Fibroblast of pulmonary artery (primary cell): ENCODE measurements at regions not wholly inside any gene's neighbourhood (a gene's known extent, or its start where the extent isn't known, plus 50 kb on each side); places are given as distances from the start of the nearest gene placed in this dataset.

Source experiments
- DNase-seq: peaks from one replicate; pipeline ENCODE4 v3.0.0-alpha.2; 2010; ENCODE audit warnings: low read depth
- H3K4me3 ChIP-seq: replicated peaks from 2 replicates; pipeline ENCODE4 v1.5.1; 2011; ENCODE audit warnings: low read depth, mild to moderate bottlenecking, control low read depth, low read length, moderate library complexity
- TF ChIP-seq, protein P1 (sequence below): IDR thresholded peaks from 2 replicates; pipeline ENCODE4 v1.5.1; 2011; ENCODE audit warnings: mild to moderate bottlenecking, control low read depth, low read length, inconsistent platforms; ENCODE audit errors: missing control alignments

DNA sequence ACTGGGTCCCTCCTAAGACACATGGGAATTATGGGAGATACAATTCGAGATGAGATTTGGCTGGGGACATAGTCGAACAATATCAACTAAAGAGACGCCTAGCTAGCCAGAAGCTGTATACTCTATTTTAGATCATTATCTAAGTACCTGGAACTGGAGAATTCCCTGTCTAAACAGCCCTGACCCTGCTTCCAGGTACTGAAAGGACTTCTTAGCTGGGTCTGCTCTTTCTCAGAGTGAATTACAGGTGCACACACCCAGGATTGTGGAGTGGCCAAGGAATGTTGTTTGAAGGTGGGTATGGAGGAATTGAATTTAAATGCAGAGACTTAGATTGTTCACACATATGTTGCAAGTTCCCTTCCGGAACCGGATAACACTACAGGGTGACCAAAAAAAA, 733.0 kb downstream of the RPS29 start:
- DNase-seq: no peak
- TF ChIP-seq, protein P1, sequence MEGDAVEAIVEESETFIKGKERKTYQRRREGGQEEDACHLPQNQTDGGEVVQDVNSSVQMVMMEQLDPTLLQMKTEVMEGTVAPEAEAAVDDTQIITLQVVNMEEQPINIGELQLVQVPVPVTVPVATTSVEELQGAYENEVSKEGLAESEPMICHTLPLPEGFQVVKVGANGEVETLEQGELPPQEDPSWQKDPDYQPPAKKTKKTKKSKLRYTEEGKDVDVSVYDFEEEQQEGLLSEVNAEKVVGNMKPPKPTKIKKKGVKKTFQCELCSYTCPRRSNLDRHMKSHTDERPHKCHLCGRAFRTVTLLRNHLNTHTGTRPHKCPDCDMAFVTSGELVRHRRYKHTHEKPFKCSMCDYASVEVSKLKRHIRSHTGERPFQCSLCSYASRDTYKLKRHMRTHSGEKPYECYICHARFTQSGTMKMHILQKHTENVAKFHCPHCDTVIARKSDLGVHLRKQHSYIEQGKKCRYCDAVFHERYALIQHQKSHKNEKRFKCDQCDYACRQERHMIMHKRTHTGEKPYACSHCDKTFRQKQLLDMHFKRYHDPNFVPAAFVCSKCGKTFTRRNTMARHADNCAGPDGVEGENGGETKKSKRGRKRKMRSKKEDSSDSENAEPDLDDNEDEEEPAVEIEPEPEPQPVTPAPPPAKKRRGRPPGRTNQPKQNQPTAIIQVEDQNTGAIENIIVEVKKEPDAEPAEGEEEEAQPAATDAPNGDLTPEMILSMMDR: no peak
- H3K4me3 ChIP-seq: no peak overlapping the region

DNA sequence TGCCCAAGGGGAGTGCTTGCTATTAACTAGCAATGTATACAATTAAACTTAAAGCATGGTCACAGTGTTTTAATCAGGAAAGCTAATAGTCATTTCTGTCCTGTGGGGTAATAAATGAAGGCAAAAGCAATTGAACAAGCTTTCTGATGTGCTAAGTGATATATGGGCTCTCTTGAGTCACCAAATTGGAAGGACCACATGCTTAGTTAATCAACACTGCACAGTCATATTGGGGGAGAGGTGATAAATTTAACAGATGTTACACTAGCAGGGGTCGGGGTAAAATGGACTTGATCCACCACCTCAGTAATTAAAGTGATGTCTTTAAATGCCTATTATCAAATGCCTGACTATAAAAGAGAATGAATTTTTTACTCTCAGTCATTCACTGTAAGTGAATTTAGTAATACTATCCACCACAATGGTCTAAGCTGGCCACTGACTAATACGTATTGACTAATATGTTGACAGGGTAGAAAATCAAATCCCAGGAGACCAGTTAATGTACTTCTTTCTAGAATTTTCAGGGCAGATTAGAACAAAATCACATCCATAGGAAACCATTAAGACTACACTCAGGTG, 736.3 kb downstream of the RPS29 start:
- DNase-seq: no peak
- H3K4me3 ChIP-seq: no peak overlapping the region
- TF ChIP-seq, protein P1: no peak

DNA sequence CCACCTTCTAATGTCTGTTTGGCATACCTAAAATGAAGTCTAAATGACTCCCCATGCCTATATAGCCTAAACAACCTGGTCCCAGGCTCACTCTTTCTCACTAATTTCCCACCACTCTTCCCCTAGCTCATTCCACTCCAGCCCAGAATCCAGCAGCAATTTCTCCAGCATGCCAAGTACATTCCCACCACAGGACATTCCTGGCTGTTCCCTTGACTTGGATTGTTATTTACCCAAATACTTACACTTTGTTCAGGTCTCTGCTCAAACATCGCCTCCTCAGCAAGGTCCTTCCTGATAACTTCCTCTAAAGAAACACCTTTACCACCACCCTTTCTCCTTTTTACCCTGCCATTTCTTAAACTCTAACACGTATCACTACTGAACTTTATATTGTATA, 743.4 kb downstream of the RPS29 start:
- TF ChIP-seq, protein P1: no peak
- H3K4me3 ChIP-seq: no peak overlapping the region
- no peak for DNase-seq

DNA sequence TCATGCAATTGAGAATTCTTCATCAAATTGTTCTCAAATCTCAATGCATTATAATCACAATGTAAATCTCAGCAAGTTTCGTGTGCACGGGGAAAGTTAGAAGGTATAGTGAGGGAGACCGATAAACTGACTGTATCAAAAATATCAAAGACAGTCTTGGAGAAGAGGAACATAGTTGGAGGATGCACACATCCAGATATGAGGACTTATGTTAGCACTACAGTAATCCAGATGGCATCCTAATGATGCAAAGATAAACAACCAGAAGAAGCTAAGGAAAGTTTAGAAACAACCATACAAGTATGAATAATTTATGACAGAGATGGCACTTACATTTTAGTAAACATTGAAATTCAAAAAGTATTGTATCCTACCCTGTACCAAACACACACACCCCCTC, 760.1 kb downstream of the RPS29 start:
- TF ChIP-seq, protein P1: no peak
- no peak for DNase-seq
- H3K4me3 ChIP-seq: no peak overlapping the region

DNA sequence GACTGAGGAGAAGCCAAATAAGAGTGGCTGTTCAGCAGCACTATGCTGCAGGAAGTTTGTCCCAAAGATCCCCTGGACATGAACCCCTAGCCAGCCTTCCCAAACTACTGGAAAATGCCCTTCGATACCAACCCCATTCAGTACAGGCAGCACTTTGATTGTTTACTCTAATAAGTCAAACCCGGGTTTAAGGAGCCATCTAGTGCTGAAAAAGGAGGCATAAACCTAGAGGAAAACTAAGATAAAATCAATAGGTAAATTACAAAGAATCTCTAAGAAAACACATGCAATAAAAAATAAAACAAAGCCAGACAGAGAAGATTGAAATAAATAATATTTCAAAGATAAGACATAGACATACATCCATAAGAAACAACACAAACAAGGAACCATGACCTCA, 771.6 kb downstream of the RPS29 start:
- H3K4me3 ChIP-seq: no peak overlapping the region
- DNase-seq: no peak
- TF ChIP-seq, protein P1: no peak

DNA sequence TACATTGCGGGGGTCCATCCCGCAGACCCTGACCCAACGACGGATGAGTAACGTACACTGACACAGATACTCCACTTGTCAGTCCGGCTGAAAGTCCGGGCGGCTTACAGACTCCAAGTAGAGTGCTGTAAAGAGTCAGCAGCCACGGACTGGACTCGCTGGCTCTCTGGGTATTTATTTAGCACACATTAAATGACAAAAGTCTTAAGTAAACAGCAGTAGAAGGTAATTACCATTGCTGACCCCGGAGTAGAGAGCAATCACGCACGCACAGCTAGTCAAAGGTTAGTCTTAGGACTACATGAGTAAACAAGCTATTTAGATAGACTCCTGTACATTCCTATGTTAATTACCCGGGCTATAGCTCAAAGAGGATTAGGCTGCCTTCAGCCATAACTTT, 780.9 kb downstream of the RPS29 start:
- no peak for DNase-seq
- no peak overlapping the region for H3K4me3 ChIP-seq
- TF ChIP-seq, protein P1: no peak

DNA sequence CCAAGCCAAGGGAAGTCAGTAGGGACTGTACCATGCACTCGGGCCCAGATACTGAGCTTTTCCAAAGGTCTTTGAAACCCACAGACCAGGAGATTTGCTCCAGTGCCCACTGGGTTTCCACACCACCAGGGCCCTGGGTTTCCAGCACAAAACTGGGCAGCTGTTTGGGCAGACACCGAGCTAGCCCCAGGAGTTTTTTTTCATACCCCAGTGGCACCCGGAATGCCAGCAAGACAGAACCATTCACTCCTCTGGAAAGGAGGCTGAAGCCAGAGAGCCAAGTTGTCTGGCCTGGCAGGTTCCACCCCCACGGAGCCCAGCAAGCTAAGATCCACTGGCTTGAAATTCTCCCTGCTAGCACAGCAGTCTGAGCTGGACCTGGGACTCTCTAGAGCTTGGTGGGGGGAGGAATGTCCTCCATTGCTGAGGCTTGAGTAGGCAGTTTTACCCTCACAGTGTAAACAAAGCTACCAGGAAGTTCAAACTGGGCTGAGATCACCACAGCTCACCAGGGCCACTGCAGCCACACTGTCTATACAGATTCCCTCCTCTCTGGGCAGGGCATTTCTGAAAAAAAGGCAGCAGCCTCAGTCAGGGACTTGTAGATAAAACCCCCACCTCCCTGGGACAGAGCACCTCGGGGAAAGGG, 793.7 kb downstream of the RPS29 start:
- no peak overlapping the region for H3K4me3 ChIP-seq
- TF ChIP-seq, protein P1: no peak
- DNase-seq: no peak
